IgD-negative memory B cell (primary cell): ENCODE measurements at regions not wholly inside any gene's neighbourhood (a gene's known extent, or its start where the extent isn't known, plus 50 kb on each side); places are given as distances from the start of the nearest gene placed in this dataset.

Source experiments
- H3K27ac Mint-ChIP-seq, 3 donors: one replicate each; pipeline ENCODE4 v1.8.0; 2020 to 2022; ENCODE audit warnings: mild to moderate bottlenecking in 3 of 3, mixed read lengths in 3 of 3, moderate library complexity in 1 of 3
- H3K27me3 Mint-ChIP-seq: one replicate; pipeline ENCODE4 v1.8.0; 2021; ENCODE audit warnings: mixed read lengths
- H3K36me3 Mint-ChIP-seq: one replicate; pipeline ENCODE4 v1.8.0; 2020; ENCODE audit warnings: mild to moderate bottlenecking, mixed read lengths
- H3K4me1 Mint-ChIP-seq, 3 donors: one replicate each; pipeline ENCODE4 v1.8.0; 2020 to 2022; ENCODE audit warnings: mixed read lengths in 3 of 3, mild to moderate bottlenecking in 1 of 3
- H3K4me3 Mint-ChIP-seq, 4 donors: one replicate each; pipeline ENCODE4 v1.8.0; 2020 to 2022; ENCODE audit warnings: mild to moderate bottlenecking in 4 of 4, mixed read lengths in 4 of 4, moderate library complexity in 3 of 4
- H3K9me3 Mint-ChIP-seq, 3 donors: one replicate each; pipeline ENCODE4 v1.8.0; 2020 to 2021; ENCODE audit warnings: mixed read lengths in 3 of 3, mild to moderate bottlenecking in 1 of 3

- Mint-ChIP-seq H3K36me3 (no peaks in the 10 kb centered on the region), H3K4me3 (peak overlapping the region in 1 of 4 donors; percentile 23), H3K27ac (no peak overlapping the region), H3K9me3 (no peaks in the 10 kb centered on the region), H3K27me3 (no peaks in the 10 kb centered on the region), H3K4me1 (peaks cover 0 to 10% (median 7%) of the 10 kb centered on the region in 3 donors)
Measured at GRCh38 chr7:88395715-88396114, 89.0 kb upstream of the STEAP4 start.

- Mint-ChIP-seq H3K27ac (no peak overlapping the region), H3K36me3 (no peaks in the 10 kb centered on the region), H3K4me1 (peaks cover 0 to 5% (median 5%) of the 10 kb centered on the region in 3 donors), H3K27me3 (peaks cover 5% of the 10 kb centered on the region), H3K9me3 (no peaks in the 10 kb centered on the region), H3K4me3 (no peak overlapping the region)
Measured at GRCh38 chr7:88391247-88391646, 84.6 kb upstream of the STEAP4 start.

GRCh38 chr7:88387368-88387767, 80.7 kb upstream of the STEAP4 start:
- H3K27me3 Mint-ChIP-seq = peaks cover 5% of the 10 kb centered on the region
- H3K4me1 Mint-ChIP-seq = peaks cover 0 to 3% (median 1%) of the 10 kb centered on the region in 3 donors
- H3K9me3 Mint-ChIP-seq = no peaks in the 10 kb centered on the region
- no peaks in the 10 kb centered on the region for H3K36me3 Mint-ChIP-seq
- no peak overlapping the region for H3K27ac Mint-ChIP-seq
- H3K4me3 Mint-ChIP-seq = no peak overlapping the region

- no peaks in the 10 kb centered on the region for H3K36me3 Mint-ChIP-seq
- H3K4me1 Mint-ChIP-seq = peaks cover 0 to 3% (median 1%) of the 10 kb centered on the region in 3 donors
- H3K27ac Mint-ChIP-seq = no peak overlapping the region
- H3K27me3 Mint-ChIP-seq = peaks cover 5% of the 10 kb centered on the region
- no peak overlapping the region for H3K4me3 Mint-ChIP-seq
- H3K9me3 Mint-ChIP-seq = no peaks in the 10 kb centered on the region
Measured at GRCh38 chr7:88386665-88387156, 80.0 kb upstream of the STEAP4 start.

- H3K27ac Mint-ChIP-seq = no peak overlapping the region
- no peaks in the 10 kb centered on the region for H3K4me1 Mint-ChIP-seq
- H3K36me3 Mint-ChIP-seq = no peaks in the 10 kb centered on the region
- H3K4me3 Mint-ChIP-seq = no peak overlapping the region
- no peaks in the 10 kb centered on the region for H3K27me3 Mint-ChIP-seq
- H3K9me3 Mint-ChIP-seq = peaks cover 0 to 3% (median 1%) of the 10 kb centered on the region in 3 donors
Measured at GRCh38 chr7:88377434-88377833, 70.7 kb upstream of the STEAP4 start.

GRCh38 chr7:88368686-88369085, 62.0 kb upstream of the STEAP4 start:
- Mint-ChIP-seq H3K4me1 (no peaks in the 10 kb centered on the region), H3K27me3 (no peaks in the 10 kb centered on the region), H3K27ac (no peak overlapping the region)

GRCh38 chr7:88366845-88367244, 60.2 kb upstream of the STEAP4 start:
- H3K27me3 Mint-ChIP-seq = no peaks in the 10 kb centered on the region
- no peak overlapping the region for H3K4me3 Mint-ChIP-seq
- no peak overlapping the region for H3K27ac Mint-ChIP-seq
- no peaks in the 10 kb centered on the region for H3K4me1 Mint-ChIP-seq
- H3K36me3 Mint-ChIP-seq = no peaks in the 10 kb centered on the region
- H3K9me3 Mint-ChIP-seq = no peaks in the 10 kb centered on the region

More at GRCh38 chr7:88368686-88369085, 62.0 kb upstream of the STEAP4 start:
- Mint-ChIP-seq H3K9me3 (no peaks in the 10 kb centered on the region), H3K36me3 (peaks cover 2% of the 10 kb centered on the region), H3K4me3 (no peak overlapping the region)

GRCh38 chr7:88363869-88364268, 57.2 kb upstream of the STEAP4 start:
- H3K4me1 Mint-ChIP-seq = no peaks in the 10 kb centered on the region
- no peaks in the 10 kb centered on the region for H3K36me3 Mint-ChIP-seq
- no peaks in the 10 kb centered on the region for H3K9me3 Mint-ChIP-seq
- no peak overlapping the region for H3K27ac Mint-ChIP-seq
- H3K27me3 Mint-ChIP-seq = no peaks in the 10 kb centered on the region
- no peak overlapping the region for H3K4me3 Mint-ChIP-seq

GRCh38 chr7:88363249-88363648, 56.6 kb upstream of the STEAP4 start:
- H3K4me3 Mint-ChIP-seq = no peak overlapping the region
- no peaks in the 10 kb centered on the region for H3K27me3 Mint-ChIP-seq
- peaks cover 0 to under 1% (median 0%) of the 10 kb centered on the region in 3 donors for H3K4me1 Mint-ChIP-seq
- no peak overlapping the region for H3K27ac Mint-ChIP-seq
- no peaks in the 10 kb centered on the region for H3K36me3 Mint-ChIP-seq
- H3K9me3 Mint-ChIP-seq = no peaks in the 10 kb centered on the region

- H3K36me3 Mint-ChIP-seq = no peaks in the 10 kb centered on the region
- H3K4me3 Mint-ChIP-seq = no peak overlapping the region
- peaks cover 0 to 3% (median 0%) of the 10 kb centered on the region in 3 donors for H3K4me1 Mint-ChIP-seq
Measured at GRCh38 chr7:88361357-88361756, 54.7 kb upstream of the STEAP4 start.

GRCh38 chr7:88358881-88359280, 52.2 kb upstream of the STEAP4 start:
- H3K27me3 Mint-ChIP-seq = no peaks in the 10 kb centered on the region
- no peaks in the 10 kb centered on the region for H3K9me3 Mint-ChIP-seq
- H3K4me3 Mint-ChIP-seq = no peak overlapping the region
- H3K36me3 Mint-ChIP-seq = no peaks in the 10 kb centered on the region
- H3K27ac Mint-ChIP-seq = no peak overlapping the region
- H3K4me1 Mint-ChIP-seq = peaks cover 0 to 3% (median 0%) of the 10 kb centered on the region in 3 donors

More at GRCh38 chr7:88361357-88361756, 54.7 kb upstream of the STEAP4 start:
- H3K9me3 Mint-ChIP-seq = no peaks in the 10 kb centered on the region
- no peak overlapping the region for H3K27ac Mint-ChIP-seq
- no peaks in the 10 kb centered on the region for H3K27me3 Mint-ChIP-seq

GRCh38 chr7:88358526-88358838, 51.8 kb upstream of the STEAP4 start:
- Mint-ChIP-seq H3K27me3 (no peaks in the 10 kb centered on the region), H3K9me3 (no peaks in the 10 kb centered on the region), H3K27ac (no peak overlapping the region)

GRCh38 chr7:88357781-88358525, 51.3 kb upstream of the STEAP4 start:
- no peaks in the 10 kb centered on the region for H3K27me3 Mint-ChIP-seq
- H3K36me3 Mint-ChIP-seq = no peaks in the 10 kb centered on the region
- peak overlapping the region in 1 of 4 donors; percentile 11 for H3K4me3 Mint-ChIP-seq
- H3K4me1 Mint-ChIP-seq = peaks cover 0 to 3% (median 0%) of the 10 kb centered on the region in 3 donors
- H3K27ac Mint-ChIP-seq = no peak overlapping the region
- H3K9me3 Mint-ChIP-seq = no peaks in the 10 kb centered on the region

More at GRCh38 chr7:88358526-88358838, 51.8 kb upstream of the STEAP4 start:
- no peaks in the 10 kb centered on the region for H3K36me3 Mint-ChIP-seq
- peaks cover 0 to 3% (median 0%) of the 10 kb centered on the region in 3 donors for H3K4me1 Mint-ChIP-seq
- H3K4me3 Mint-ChIP-seq = no peak overlapping the region

- Mint-ChIP-seq H3K27ac (no peak overlapping the region), H3K4me3 (no peak overlapping the region), H3K4me1 (peaks cover 0 to 3% (median 0%) of the 10 kb centered on the region in 3 donors), H3K36me3 (no peaks in the 10 kb centered on the region), H3K27me3 (no peaks in the 10 kb centered on the region), H3K9me3 (no peaks in the 10 kb centered on the region)
Measured at GRCh38 chr7:88357294-88357693, 50.6 kb upstream of the STEAP4 start.
